A549 (cell line): ENCODE measurements at regions not wholly inside any gene's neighbourhood (a gene's known extent, or its start where the extent isn't known, plus 50 kb on each side); places are given as distances from the start of the nearest gene placed in this dataset.
"Not testable (repeated sequence)": the region's sequence is repeated elsewhere in the genome, so short reads cannot be mapped to it uniquely, and the experiment has no call there.

Experiments used
- ATAC-seq, 2 experiments: fragments of 200-7000 bp in 1 of 2; fragments of >200 bp in 1 of 2; cut with Nextera tagmentation in 1 of 2; cut with Tn5 transposase in 1 of 2; 3 replicates each; pipeline versions ENCODE4 v1.8.0 to v1.9.1; 2018 to 2020; ENCODE audit warnings: mild to moderate bottlenecking in 1 of 2, moderate library complexity in 1 of 2
- CTCF ChIA-PET: fragments of 300-600 bp; sonication (Branson Sonifier 250); formaldehyde crosslinking; extraction: SDS; loops from one replicate; lab custom pipeline; 2021; ENCODE audit warnings: antibody characterized with exemption, inconsistent platforms; lab: Yijun Ruan, JAX
- POLR2A ChIA-PET: fragments of 350-600 bp; formaldehyde crosslinking; extraction: SDS; loops from one replicate; lab custom pipeline; 2021; ENCODE audit warnings: antibody characterized with exemption, inconsistent platforms; lab: Yijun Ruan, JAX
- DNase-seq, 2 experiments: peaks; one replicate each; pipeline versions ENCODE4 v3.0.0 to v3.0.0-alpha.2; 2011 to 2016; ENCODE audit warnings: low read depth in 1 of 2, low spot score in 1 of 2
- FAIRE-seq: peaks from 2 replicates; lab custom pipeline; 2011; peaks lifted over from hg19 to GRCh38; lab: Jason Lieb, UNC
- H3K27ac ChIP-seq, 2 experiments: fragments of >200 bp; sonication (Bioruptor Twin); formaldehyde crosslinking; 3 replicates each; pipeline ENCODE4 v1.5.1; 2016 to 2017
- H3K4me1 ChIP-seq: fragments of >200 bp; sonication (Bioruptor Twin); formaldehyde crosslinking; 3 replicates; pipeline ENCODE4 v1.6.1; 2016
- H3K4me2 ChIP-seq: fragments of >200 bp; sonication (Bioruptor Twin); formaldehyde crosslinking; 3 replicates; pipeline ENCODE4 v1.6.1; 2016
- H3K4me3 ChIP-seq: fragments of >200 bp; sonication (Bioruptor Twin); formaldehyde crosslinking; 3 replicates; pipeline ENCODE4 v1.5.1; 2016
- H3K9me3 ChIP-seq: fragments of >200 bp; sonication (Bioruptor Twin); formaldehyde crosslinking; 3 replicates; pipeline ENCODE4 v1.6.1; 2016
- CBX2 ChIP-seq: fragments of 200-600 bp; sonication (generic); IDR thresholded peaks from 2 replicates; pipeline ENCODE4 v1.6.1; 2016; ENCODE audit warnings: low read depth, mild to moderate bottlenecking, borderline replicate concordance
- CBX8 ChIP-seq: fragments of 200-600 bp; sonication (generic); IDR thresholded peaks from 2 replicates; pipeline ENCODE4 v1.6.1; 2016
- CHD4 ChIP-seq: fragments of 200-600 bp; sonication (generic); IDR thresholded peaks from 2 replicates; pipeline ENCODE4 v1.6.1; 2016; ENCODE audit warnings: antibody characterized with exemption, mild to moderate bottlenecking, borderline replicate concordance
- E2F6 ChIP-seq: IDR thresholded peaks from 2 replicates; pipeline ENCODE4 v1.6.1; 2012; ENCODE audit warnings: low read depth, borderline replicate concordance
- EHF ChIP-seq: fragments of 250-450 bp; sonication (Bioruptor Pico); IDR thresholded peaks from 2 replicates; pipeline ENCODE4 v1.5.0; 2020; ENCODE audit warnings: mild to moderate bottlenecking
- EHMT2 ChIP-seq: fragments of 200-600 bp; sonication (generic); IDR thresholded peaks from 2 replicates; pipeline ENCODE4 v1.6.1; 2016; ENCODE audit warnings: antibody characterized with exemption, low read depth, mild to moderate bottlenecking, moderate library complexity
- EP300 ChIP-seq, 2 experiments: fragments of >200 bp; sonication (Bioruptor Twin); formaldehyde crosslinking; IDR thresholded peaks; 2 replicates in 1 of 2; 3 replicates in 1 of 2; pipeline ENCODE4 v1.6.1; 2016 to 2017
- ESRRA ChIP-seq: fragments of 150-350 bp; IDR thresholded peaks from 2 replicates; pipeline ENCODE4 v1.6.1; 2014; ENCODE audit warnings: mild to moderate bottlenecking, low read length, borderline replicate concordance
- FOSL2 ChIP-seq, 2 experiments: fragments of 450-650 bp in 1 of 2; fragments of >200 bp in 1 of 2; sonication (Bioruptor Twin) in 1 of 2; formaldehyde crosslinking; IDR thresholded peaks; 2 replicates each; pipeline versions ENCODE4 v1.5.0 to v1.6.1; 2016 to 2020; ENCODE audit warnings: mild to moderate bottlenecking in 1 of 2, moderate library complexity in 1 of 2
- GATA3 ChIP-seq: IDR thresholded peaks from 2 replicates; pipeline ENCODE4 v1.6.1; 2012; ENCODE audit warnings: borderline replicate concordance
- HOXA7 ChIP-seq: fragments of 250-450 bp; sonication (Bioruptor Pico); IDR thresholded peaks from 2 replicates; pipeline ENCODE4 v1.5.0; 2020; ENCODE audit warnings: mild to moderate bottlenecking, moderate library complexity
- HOXB5 ChIP-seq: fragments of 250-450 bp; sonication (Bioruptor Pico); IDR thresholded peaks from 2 replicates; pipeline ENCODE4 v1.5.0; 2020; ENCODE audit warnings: mild to moderate bottlenecking, moderate library complexity
- JUN ChIP-seq, 2 experiments: fragments of >200 bp; sonication (Bioruptor Twin); formaldehyde crosslinking; IDR thresholded peaks; 2 replicates in 1 of 2; 3 replicates in 1 of 2; pipeline ENCODE4 v1.6.1; 2016 to 2017
- JUNB ChIP-seq: fragments of >200 bp; sonication (Bioruptor Twin); formaldehyde crosslinking; IDR thresholded peaks from 2 replicates; pipeline ENCODE4 v1.6.1; 2016
- MAFK ChIP-seq: fragments of 450-650 bp; IDR thresholded peaks from 2 replicates; pipeline ENCODE4 v1.6.1; 2014; ENCODE audit not compliant: partially characterized antibody
- MAX ChIP-seq: IDR thresholded peaks from 2 replicates; pipeline ENCODE4 v1.6.1; 2012
- MYC ChIP-seq: IDR thresholded peaks from 2 replicates; pipeline ENCODE4 v1.6.1; 2012; ENCODE audit warnings: mild to moderate bottlenecking, inconsistent platforms, low read length, improper control_type of control experiment, borderline replicate concordance
- POLR2A ChIP-seq: IDR thresholded peaks from 2 replicates; pipeline ENCODE4 v1.6.1; 2012; ENCODE audit warnings: mild to moderate bottlenecking, low read length
- POLR2AphosphoS2 ChIP-seq: conservative IDR thresholded peaks from 2 replicates; pipeline ENCODE4 v1.6.1; 2012; ENCODE audit warnings: low read length, improper control_type of control experiment, inconsistent platforms
- RAD21 ChIP-seq, 2 experiments: fragments of >200 bp in 1 of 2; sonication (Bioruptor Twin) in 1 of 2; formaldehyde crosslinking in 1 of 2; IDR thresholded peaks in 1 of 2; conservative IDR thresholded peaks in 1 of 2; 2 replicates in 1 of 2; 3 replicates in 1 of 2; pipeline ENCODE4 v1.6.1; 2012 to 2018; ENCODE audit warnings: inconsistent platforms in 1 of 2
- RARB ChIP-seq: fragments of 250-450 bp; sonication (Bioruptor Pico); IDR thresholded peaks from 2 replicates; pipeline ENCODE4 v1.8.0; 2021; ENCODE audit warnings: mild to moderate bottlenecking, moderate library complexity
- SMC3 ChIP-seq: fragments of >200 bp; sonication (Bioruptor Twin); formaldehyde crosslinking; IDR thresholded peaks from 3 replicates; pipeline ENCODE4 v1.6.1; 2018; ENCODE audit warnings: inconsistent platforms
- SREBF2 ChIP-seq: fragments of 450-650 bp; IDR thresholded peaks from 2 replicates; pipeline ENCODE4 v1.6.1; 2014; ENCODE audit warnings: mild to moderate bottlenecking, moderate library complexity
- TP53 ChIP-seq: fragments of 250-450 bp; sonication (Bioruptor Pico); IDR thresholded peaks from 2 replicates; pipeline ENCODE4 v1.5.0; 2021; ENCODE audit warnings: mild to moderate bottlenecking, moderate library complexity
- ZFP36 ChIP-seq: fragments of 450-650 bp; IDR thresholded peaks from 2 replicates; pipeline ENCODE4 v1.6.1; 2014; ENCODE audit warnings: borderline replicate concordance; ENCODE audit not compliant: partially characterized antibody
- ZNF302 ChIP-seq: fragments of 250-450 bp; sonication (Bioruptor Pico); IDR thresholded peaks from 2 replicates; pipeline ENCODE4 v1.9.0; 2021; ENCODE audit warnings: inconsistent platforms, mild to moderate bottlenecking, moderate library complexity
- whole genome bisulfite sequencing: methylation state at CpG from one replicate; pipeline ENCODE4 v1.1.6; 2017; ENCODE audit errors: missing lambda C conversion rate; 5-methylcytosine and 5-hydroxymethylcytosine counted together
- TF ChIP-seq, protein P1 (sequence below): fragments of 200-600 bp; sonication (generic); IDR thresholded peaks from 2 replicates; pipeline ENCODE4 v1.6.1; 2016; ENCODE audit warnings: antibody characterized with exemption, mild to moderate bottlenecking, moderate library complexity

DNA sequence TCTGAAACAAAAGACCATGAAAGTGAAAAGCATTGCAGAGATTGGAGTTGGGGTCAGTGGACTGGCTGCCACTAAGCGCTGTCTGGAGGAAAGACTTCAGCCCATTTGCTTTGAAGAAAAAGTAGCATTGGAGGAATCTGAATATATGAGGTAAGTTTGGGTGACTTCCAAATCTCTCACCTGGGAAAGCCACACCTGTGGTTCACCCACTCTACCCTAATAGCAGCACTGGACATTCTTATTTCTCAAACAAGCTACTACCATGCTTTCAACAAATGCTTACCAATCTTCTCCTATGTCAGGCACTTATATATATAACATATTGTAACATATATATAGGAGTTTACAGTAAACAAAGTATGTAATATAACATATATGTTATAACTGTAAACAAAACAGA, 76.0 kb upstream of the POGK start:
- no peaks in the 10 kb centered on the region for H3K4me1 ChIP-seq
- H3K4me3 ChIP-seq: no peak overlapping the region
- H3K27ac ChIP-seq: no peak overlapping the region
- DNase-seq (no peak), FAIRE-seq (no peak), ATAC-seq (no peak)
- H3K4me2 ChIP-seq: no peak overlapping the region
- ChIA-PET POLR2A (no interaction called here), CTCF (no interaction called here)
- TF ChIP-seq CBX2 (no peak), ESRRA (no peak), MAFK (no peak), EHMT2 (no peak)
- 48% methylated on average over 1 of the region's 1 CpG for WGBS
- no peaks in the 10 kb centered on the region for H3K9me3 ChIP-seq

DNA sequence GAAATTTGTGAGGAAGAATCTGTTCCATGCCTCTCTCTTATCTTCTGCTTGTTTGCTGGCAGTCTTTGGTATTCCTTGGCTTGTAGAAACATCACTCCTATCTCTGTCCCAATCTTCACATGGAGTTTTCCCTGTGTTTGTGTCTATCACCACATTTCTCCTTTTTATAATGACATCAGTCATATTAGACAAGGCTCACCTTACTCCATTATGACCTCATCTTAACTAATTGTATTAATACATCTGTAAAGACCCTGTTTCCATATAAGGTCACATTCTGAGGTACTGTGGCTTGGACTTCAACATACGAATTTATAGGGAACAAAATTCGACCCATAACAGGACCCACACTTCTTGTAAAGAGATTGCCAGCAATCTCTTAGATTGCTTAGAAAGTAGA, 72.3 kb upstream of the POGK start:
- WGBS: 2% methylated on average over 2 of the region's 2 CpGs
- no peak overlapping the region for H3K4me3 ChIP-seq
- no peaks in the 10 kb centered on the region for H3K9me3 ChIP-seq
- ChIA-PET POLR2A (no interaction called here), CTCF (no interaction called here)
- H3K27ac ChIP-seq: no peak overlapping the region
- H3K4me2 ChIP-seq: no peak overlapping the region
- ATAC-seq (no peak), DNase-seq (no peak), FAIRE-seq (no peak)
- TF ChIP-seq GATA3 (no peak), FOSL2 (IDR thresholded peaks at IDR 0.05) (no peak), FOSL2 (CRISPR knock-in tag; IDR thresholded peaks at IDR 0.05) (no peak), ZNF302 (CRISPR knock-in tag) (no peak), E2F6 (no peak), HOXA7 (CRISPR knock-in tag) (no peak), ESRRA (no peak), JUN (IDR thresholded peaks at IDR 0.05) (no peak), SMC3 (no peak), MAFK (no peak), JUNB (no peak), POLR2AphosphoS2 (no peak), CHD4 (no peak), MAX (no peak), POLR2A (no peak)
- TF ChIP-seq, protein P1, sequence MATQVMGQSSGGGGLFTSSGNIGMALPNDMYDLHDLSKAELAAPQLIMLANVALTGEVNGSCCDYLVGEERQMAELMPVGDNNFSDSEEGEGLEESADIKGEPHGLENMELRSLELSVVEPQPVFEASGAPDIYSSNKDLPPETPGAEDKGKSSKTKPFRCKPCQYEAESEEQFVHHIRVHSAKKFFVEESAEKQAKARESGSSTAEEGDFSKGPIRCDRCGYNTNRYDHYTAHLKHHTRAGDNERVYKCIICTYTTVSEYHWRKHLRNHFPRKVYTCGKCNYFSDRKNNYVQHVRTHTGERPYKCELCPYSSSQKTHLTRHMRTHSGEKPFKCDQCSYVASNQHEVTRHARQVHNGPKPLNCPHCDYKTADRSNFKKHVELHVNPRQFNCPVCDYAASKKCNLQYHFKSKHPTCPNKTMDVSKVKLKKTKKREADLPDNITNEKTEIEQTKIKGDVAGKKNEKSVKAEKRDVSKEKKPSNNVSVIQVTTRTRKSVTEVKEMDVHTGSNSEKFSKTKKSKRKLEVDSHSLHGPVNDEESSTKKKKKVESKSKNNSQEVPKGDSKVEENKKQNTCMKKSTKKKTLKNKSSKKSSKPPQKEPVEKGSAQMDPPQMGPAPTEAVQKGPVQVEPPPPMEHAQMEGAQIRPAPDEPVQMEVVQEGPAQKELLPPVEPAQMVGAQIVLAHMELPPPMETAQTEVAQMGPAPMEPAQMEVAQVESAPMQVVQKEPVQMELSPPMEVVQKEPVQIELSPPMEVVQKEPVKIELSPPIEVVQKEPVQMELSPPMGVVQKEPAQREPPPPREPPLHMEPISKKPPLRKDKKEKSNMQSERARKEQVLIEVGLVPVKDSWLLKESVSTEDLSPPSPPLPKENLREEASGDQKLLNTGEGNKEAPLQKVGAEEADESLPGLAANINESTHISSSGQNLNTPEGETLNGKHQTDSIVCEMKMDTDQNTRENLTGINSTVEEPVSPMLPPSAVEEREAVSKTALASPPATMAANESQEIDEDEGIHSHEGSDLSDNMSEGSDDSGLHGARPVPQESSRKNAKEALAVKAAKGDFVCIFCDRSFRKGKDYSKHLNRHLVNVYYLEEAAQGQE: no peak
- H3K4me1 ChIP-seq: no peaks in the 10 kb centered on the region

DNA sequence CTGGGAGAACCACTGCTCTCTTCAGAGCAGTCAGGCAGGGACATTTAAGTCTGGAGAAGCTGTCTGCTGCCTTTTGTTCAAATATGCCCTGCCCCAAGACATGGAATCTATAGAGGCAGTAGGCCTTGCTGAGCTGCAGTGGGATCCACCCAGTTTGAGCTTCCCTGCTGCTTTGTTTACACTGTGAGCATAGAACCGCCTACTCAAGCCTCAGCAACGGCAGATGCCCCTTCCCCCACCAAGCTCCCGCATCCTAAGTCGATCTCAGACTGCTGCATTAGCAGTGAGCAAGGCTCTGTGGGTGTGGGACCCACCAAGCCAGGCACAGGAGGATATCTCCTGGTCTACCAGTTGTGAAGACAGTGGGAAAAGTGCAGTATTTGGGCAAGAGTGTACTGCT, 54.6 kb upstream of the POGK start:
- POLR2A ChIA-PET, DNase-seq, H3K9me3 ChIP-seq, H3K4me1 ChIP-seq, H3K27ac ChIP-seq, H3K4me3 ChIP-seq, ATAC-seq, CTCF ChIA-PET, H3K4me2 ChIP-seq, FAIRE-seq: not testable (repeated sequence)
- 0% methylated on average over 3 of the region's 4 CpGs for WGBS

- TF ChIP-seq CBX8 (no peak), SREBF2 (no peak), EP300 (IDR thresholded peaks at IDR 0.05) (no peak), ZFP36 (no peak), RAD21 (conservative IDR thresholded peaks at IDR 0.05 in 1 of 2, IDR thresholded peaks at IDR 0.05 in 1 of 2) (no peak), POLR2A (no peak), ESRRA (no peak), EHF (CRISPR knock-in tag) (no peak), RARB (CRISPR knock-in tag) (no peak), MYC (no peak), HOXB5 (CRISPR knock-in tag) (no peak), TP53 (no peak), HOXA7 (CRISPR knock-in tag) (no peak)
- DNase-seq (no peak), ATAC-seq (no peak), FAIRE-seq (no peak)
- Histone ChIP-seq H3K4me1 (no peaks in the 10 kb centered on the region), H3K9me3 (no peaks in the 10 kb centered on the region), H3K4me2 (no peak overlapping the region), H3K27ac (no peak overlapping the region), H3K4me3 (no peak overlapping the region)
- POLR2A ChIA-PET: no interaction called here
- 33% methylated on average over 1 of the region's 1 CpG for WGBS
- CTCF ChIA-PET: no interaction called here
These were observed 53.3 kb upstream of the POGK start for GRCh38 chr1:166785987-166786386.
